GM18867 (cell line): ENCODE measurements at regions not wholly inside any gene's neighbourhood (a gene's known extent, or its start where the extent isn't known, plus 50 kb on each side); places are given as distances from the start of the nearest gene placed in this dataset.

ENCODE experiments used
- ATAC-seq: cut with Tn5 transposase; IDR thresholded peaks from one replicate; pipeline ENCODE4 v1.9.1; 2021; ENCODE audit warnings: mild to moderate bottlenecking, moderate library complexity; ENCODE audit not compliant: unreplicated experiment

GRCh38 chr12:31783996-31784645, 55.3 kb upstream of the AMN1 start:
- no peak for ATAC-seq

GRCh38 chr12:31783556-31783955, 54.7 kb upstream of the AMN1 start:
- ATAC-seq, result no peak

- ATAC-seq, result no peak
Measured at GRCh38 chr12:31781894-31782540, 53.2 kb upstream of the AMN1 start.

- ATAC-seq, result no peak
Measured at GRCh38 chr12:31780096-31780495, 51.3 kb upstream of the AMN1 start.

GRCh38 chr12:31778687-31779086, 49.9 kb upstream of the AMN1 start:
- no peak for ATAC-seq
